ENCODE measurements at regions not wholly inside any gene's neighbourhood (a gene's known extent, or its start where the extent isn't known, plus 50 kb on each side); places are given as distances from the start of the nearest gene placed in this dataset.

DNA sequence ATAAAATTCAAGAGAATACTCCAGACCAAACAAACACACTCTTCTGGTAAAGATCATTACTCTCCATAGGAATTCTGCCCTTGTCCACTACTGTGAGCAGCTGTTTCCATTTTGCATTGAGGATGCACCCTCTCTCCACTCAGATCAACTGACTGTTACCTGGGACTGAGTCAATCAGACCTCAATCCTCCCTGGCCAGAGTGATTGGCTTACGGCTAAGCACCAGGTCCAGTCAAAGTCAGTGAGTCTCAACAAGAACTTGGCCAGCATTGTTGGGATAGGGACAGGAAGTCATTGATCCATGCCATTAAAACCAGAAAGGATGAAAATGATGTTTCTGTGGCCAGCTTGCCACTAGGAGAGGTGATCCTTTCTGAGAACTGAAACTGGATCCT lies 79.7 kb downstream of the WNT5A start:
- TF ChIP-seq POLR2AphosphoS5 (IDR thresholded peaks at IDR 0.05; ENCODE audit: low read depth, low read length), result no peak

DNA sequence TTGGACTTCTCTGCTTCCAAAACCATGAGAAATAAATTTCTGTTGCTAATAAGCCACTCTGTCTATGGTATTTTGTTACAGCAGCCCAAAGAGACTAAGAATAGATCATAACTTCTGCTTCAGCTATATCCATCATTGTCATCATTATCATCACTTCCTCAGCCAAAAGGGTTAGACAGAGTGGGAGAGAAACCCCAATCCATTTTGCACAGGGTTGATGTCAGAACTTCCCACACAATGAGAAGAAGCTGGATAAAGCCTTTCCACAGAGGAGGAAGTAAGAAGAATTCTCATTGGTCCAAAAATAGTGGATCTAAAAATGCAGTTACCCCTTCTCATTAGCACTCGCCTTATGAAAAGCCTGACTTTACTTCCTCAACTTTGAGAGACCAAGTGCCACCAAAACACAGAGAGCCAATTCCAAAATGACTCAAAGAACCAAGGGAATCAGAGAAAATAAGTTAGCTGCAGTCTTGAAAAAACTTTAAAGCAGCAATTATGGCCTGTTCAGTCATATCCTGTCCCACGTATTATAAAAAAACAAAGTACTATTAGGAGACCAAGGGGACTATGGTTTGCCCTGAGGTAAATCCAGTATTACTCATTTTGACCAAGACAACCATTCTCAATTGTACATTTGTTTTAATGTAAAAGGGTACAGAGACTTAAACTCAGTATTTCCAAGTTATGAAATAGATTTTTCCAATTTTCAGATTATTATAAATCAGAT lies 80.2 kb downstream of the WNT5A start:
- no peak for TF ChIP-seq SIN3A (IDR thresholded peaks at IDR 0.05; ENCODE audit: borderline replicate concordance, insufficient read depth, low read length)
- no peak for TF ChIP-seq FOXP2 (optimal IDR thresholded peaks at IDR 0.05; ENCODE audit: borderline replicate concordance, extremely low read depth, extremely low read length, insufficient read depth)
- no peak for TF ChIP-seq POLR2AphosphoS5 (IDR thresholded peaks at IDR 0.05; ENCODE audit: low read depth, low read length)
- TF ChIP-seq TAF1 (IDR thresholded peaks at IDR 0.05; ENCODE audit: borderline replicate concordance, insufficient read depth, low read length), result no peak
- TF ChIP-seq, protein P1, sequence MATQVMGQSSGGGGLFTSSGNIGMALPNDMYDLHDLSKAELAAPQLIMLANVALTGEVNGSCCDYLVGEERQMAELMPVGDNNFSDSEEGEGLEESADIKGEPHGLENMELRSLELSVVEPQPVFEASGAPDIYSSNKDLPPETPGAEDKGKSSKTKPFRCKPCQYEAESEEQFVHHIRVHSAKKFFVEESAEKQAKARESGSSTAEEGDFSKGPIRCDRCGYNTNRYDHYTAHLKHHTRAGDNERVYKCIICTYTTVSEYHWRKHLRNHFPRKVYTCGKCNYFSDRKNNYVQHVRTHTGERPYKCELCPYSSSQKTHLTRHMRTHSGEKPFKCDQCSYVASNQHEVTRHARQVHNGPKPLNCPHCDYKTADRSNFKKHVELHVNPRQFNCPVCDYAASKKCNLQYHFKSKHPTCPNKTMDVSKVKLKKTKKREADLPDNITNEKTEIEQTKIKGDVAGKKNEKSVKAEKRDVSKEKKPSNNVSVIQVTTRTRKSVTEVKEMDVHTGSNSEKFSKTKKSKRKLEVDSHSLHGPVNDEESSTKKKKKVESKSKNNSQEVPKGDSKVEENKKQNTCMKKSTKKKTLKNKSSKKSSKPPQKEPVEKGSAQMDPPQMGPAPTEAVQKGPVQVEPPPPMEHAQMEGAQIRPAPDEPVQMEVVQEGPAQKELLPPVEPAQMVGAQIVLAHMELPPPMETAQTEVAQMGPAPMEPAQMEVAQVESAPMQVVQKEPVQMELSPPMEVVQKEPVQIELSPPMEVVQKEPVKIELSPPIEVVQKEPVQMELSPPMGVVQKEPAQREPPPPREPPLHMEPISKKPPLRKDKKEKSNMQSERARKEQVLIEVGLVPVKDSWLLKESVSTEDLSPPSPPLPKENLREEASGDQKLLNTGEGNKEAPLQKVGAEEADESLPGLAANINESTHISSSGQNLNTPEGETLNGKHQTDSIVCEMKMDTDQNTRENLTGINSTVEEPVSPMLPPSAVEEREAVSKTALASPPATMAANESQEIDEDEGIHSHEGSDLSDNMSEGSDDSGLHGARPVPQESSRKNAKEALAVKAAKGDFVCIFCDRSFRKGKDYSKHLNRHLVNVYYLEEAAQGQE (IDR thresholded peaks at IDR 0.05; ENCODE audit: insufficient read depth in 1 of 2, low read depth in 2 of 2, low read length in 2 of 2), result no peak

DNA sequence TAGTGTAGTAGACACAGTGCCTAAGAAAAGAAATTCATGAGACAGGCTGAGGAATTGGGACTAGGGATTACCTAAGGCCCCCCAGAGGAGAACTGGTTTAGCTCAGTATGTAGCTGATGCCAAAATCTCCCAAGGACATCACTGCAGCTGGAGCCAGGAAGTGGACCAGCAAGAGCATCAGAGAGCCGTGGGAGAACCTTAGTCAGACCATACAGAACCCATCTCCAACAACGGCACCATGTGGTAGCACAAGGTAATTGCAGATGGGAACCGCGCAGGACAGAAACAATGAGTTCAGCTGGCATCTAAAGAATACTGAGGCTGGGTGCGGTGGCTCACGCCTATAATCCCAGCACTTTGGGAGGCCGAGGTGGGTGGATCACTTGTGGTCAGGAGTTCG lies 81.7 kb downstream of the WNT5A start:
- TF ChIP-seq TAF1 (IDR thresholded peaks at IDR 0.05; ENCODE audit: borderline replicate concordance, insufficient read depth, low read length) (no peak), FOXP2 (optimal IDR thresholded peaks at IDR 0.05; ENCODE audit: borderline replicate concordance, extremely low read depth, extremely low read length, insufficient read depth) (no peak), POLR2AphosphoS5 (IDR thresholded peaks at IDR 0.05; ENCODE audit: low read depth, low read length) (no peak), SIN3A (IDR thresholded peaks at IDR 0.05; ENCODE audit: borderline replicate concordance, insufficient read depth, low read length) (no peak)
- TF ChIP-seq, protein P1 (IDR thresholded peaks at IDR 0.05; ENCODE audit: insufficient read depth in 1 of 2, low read depth in 2 of 2, low read length in 2 of 2), result no peak

DNA sequence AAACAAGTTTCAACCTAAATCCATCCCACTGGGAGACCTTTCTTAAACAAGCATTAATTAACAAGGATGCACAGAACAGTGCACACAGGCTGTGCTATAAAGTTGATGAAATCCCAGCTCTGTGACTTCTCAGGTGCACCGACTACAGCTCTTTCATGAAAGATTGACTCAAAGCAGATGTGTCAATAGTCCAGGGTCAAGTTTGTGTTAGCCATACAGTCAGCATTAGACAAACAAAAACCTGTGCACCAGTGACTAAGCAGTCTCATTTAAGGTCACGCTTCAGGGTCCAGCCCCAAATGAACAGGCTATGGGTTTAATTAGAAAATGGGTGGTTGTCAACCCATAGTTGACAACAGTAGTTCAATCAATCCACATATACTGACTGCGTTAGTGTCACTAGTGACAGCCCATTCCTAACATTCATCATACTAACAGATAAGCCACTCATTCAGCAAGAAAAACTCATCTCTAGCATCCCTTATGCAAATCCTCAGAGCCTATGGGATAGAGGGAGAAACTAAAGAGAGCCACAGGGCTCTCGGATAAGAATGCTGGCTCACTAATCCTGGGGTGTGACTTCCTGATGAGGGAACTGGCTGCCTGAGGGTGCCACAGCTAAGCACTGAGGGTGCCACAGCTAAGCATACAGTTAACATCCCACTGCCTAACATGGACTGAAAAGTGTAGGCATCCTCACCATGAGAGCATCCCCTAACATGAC lies 84.1 kb downstream of the WNT5A start:
- TF ChIP-seq TAF1 (IDR thresholded peaks at IDR 0.05; ENCODE audit: borderline replicate concordance, insufficient read depth, low read length) (no peak), FOXP2 (optimal IDR thresholded peaks at IDR 0.05; ENCODE audit: borderline replicate concordance, extremely low read depth, extremely low read length, insufficient read depth) (no peak), POLR2AphosphoS5 (IDR thresholded peaks at IDR 0.05; ENCODE audit: low read depth, low read length) (no peak), SIN3A (IDR thresholded peaks at IDR 0.05; ENCODE audit: borderline replicate concordance, insufficient read depth, low read length) (no peak)
- TF ChIP-seq, protein P1 (IDR thresholded peaks at IDR 0.05; ENCODE audit: insufficient read depth in 1 of 2, low read depth in 2 of 2, low read length in 2 of 2), result no peak

DNA sequence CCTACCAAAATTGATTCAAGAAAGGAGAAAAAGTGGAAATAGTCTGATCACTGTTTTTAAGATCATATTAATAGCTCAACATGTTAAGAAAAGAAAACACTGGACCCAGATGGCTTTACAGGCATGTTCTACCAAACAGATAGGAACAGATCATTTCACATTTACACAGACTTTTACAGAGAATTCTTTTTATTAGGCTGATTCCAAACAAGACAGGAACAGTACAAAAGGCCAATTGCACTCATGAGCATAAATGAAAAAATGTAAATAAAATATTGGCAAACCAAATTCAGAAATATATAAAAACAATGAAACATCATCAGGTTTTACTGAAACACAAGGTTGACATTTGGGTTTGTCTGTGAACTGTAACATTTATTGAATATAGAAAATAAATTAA lies 106.5 kb downstream of the WNT5A start:
- TF ChIP-seq SIN3A (IDR thresholded peaks at IDR 0.05; ENCODE audit: borderline replicate concordance, insufficient read depth, low read length) (no peak), TAF1 (IDR thresholded peaks at IDR 0.05; ENCODE audit: borderline replicate concordance, insufficient read depth, low read length) (no peak), POLR2AphosphoS5 (IDR thresholded peaks at IDR 0.05; ENCODE audit: low read depth, low read length) (no peak), FOXP2 (optimal IDR thresholded peaks at IDR 0.05; ENCODE audit: borderline replicate concordance, extremely low read depth, extremely low read length, insufficient read depth) (no peak)
- TF ChIP-seq, protein P1 (IDR thresholded peaks at IDR 0.05; ENCODE audit: insufficient read depth in 1 of 2, low read depth in 2 of 2, low read length in 2 of 2), result no peak
